ENCODE measurements at regions not wholly inside any gene's neighbourhood (a gene's known extent, or its start where the extent isn't known, plus 50 kb on each side); places are given as distances from the start of the nearest gene placed in this dataset.

- H3K27me3 ChIP-seq (ENCODE audit: insufficient read depth, low read length): no peaks in the 10 kb centered on the region
Measured at GRCh38 chrX:98289726-98290125, 1406.0 kb downstream of the RPA4 start.

GRCh38 chrX:98294310-98294709 lies 1410.6 kb downstream of the RPA4 start:
- no peak overlapping the region for H3K4me3 ChIP-seq (replicated peaks in 1 of 2; ENCODE audit: low read depth in 1 of 2, low read length in 2 of 2)
- no peak for DNase-seq (ENCODE audit: low read depth, low spot score)
- H3K79me2 ChIP-seq (ENCODE audit: insufficient read depth, low read length): no peaks in the 10 kb centered on the region
- no TSS peak for BruUV-seq (replicated peaks)
- no peaks in the 10 kb centered on the region for H3K9me3 ChIP-seq (ENCODE audit: control insufficient read depth in 1 of 2, insufficient read depth in 1 of 2, low read depth in 1 of 2, low read length in 2 of 2)
- no peak overlapping the region for H3K9ac ChIP-seq (ENCODE audit: low read length)
- H3K27ac ChIP-seq (ENCODE audit: low read depth, low read length): no peak overlapping the region
- no peaks in the 10 kb centered on the region for H3K9me2 ChIP-seq (ENCODE audit: insufficient read depth)
- CTCF ChIA-PET: no interaction called here
- intact Hi-C loops (cut with micrococcal nuclease): no loop called here
- no peaks in the 10 kb centered on the region for H3K4me1 ChIP-seq (ENCODE audit: control insufficient read depth in 1 of 2, insufficient read depth in 2 of 2, low read length in 2 of 2)
- H2AFZ ChIP-seq (ENCODE audit: low read depth, low read length, poor library complexity, severe bottlenecking): no peak overlapping the region
- POLR2A ChIA-PET: no interaction called here
- no peaks in the 10 kb centered on the region for H4K20me1 ChIP-seq (ENCODE audit: insufficient read depth)
- no peak overlapping the region for H3K4me2 ChIP-seq (ENCODE audit: low read length)
- no peak for ATAC-seq
- no peaks in the 10 kb centered on the region for H3K27me3 ChIP-seq (ENCODE audit: insufficient read depth, low read length)
- no peaks in the 10 kb centered on the region for H3K36me3 ChIP-seq (ENCODE audit: control insufficient read depth in 1 of 2, insufficient read depth in 2 of 2, low read length in 2 of 2)
- RAD21 ChIA-PET (ENCODE audit: low non-redundant PET in 1 of 2, low total read pairs in 2 of 2, uncharacterized antibody in 2 of 2, unreplicated experiment in 2 of 2): no interaction called here
- TF ChIP-seq CBX3 (IDR thresholded peaks at IDR 0.05; ENCODE audit: low read depth) (no peak), SP1 (IDR thresholded peaks at IDR 0.05; ENCODE audit: low read depth) (no peak), ELF1 (IDR thresholded peaks at IDR 0.05; ENCODE audit: borderline replicate concordance, low read depth) (no peak), ZNF274 (IDR thresholded peaks at IDR 0.05; ENCODE audit: low read depth, low read length) (no peak), CEBPB (IDR thresholded peaks at IDR 0.05; ENCODE audit: low read depth) (no peak), ZBTB33 (IDR thresholded peaks at IDR 0.05; ENCODE audit: extremely low read depth, insufficient replicate concordance, low read length) (no peak), EGR1 (IDR thresholded peaks at IDR 0.05; ENCODE audit: low read depth) (no peak), FOSL1 (IDR thresholded peaks at IDR 0.05; ENCODE audit: low read depth) (no peak), YY1 (IDR thresholded peaks at IDR 0.05; ENCODE audit: extremely low read depth, insufficient replicate concordance, low read depth, low read length) (no peak), REST (IDR thresholded peaks at IDR 0.05; ENCODE audit: low read depth) (no peak), POLR2A (IDR thresholded peaks at IDR 0.05; ENCODE audit: borderline replicate concordance, extremely low read depth, insufficient read depth, insufficient read length) (no peak), MAX (IDR thresholded peaks at IDR 0.05) (no peak)

More at GRCh38 chrX:98289726-98290125, 1406.0 kb downstream of the RPA4 start:
- H2AFZ ChIP-seq (ENCODE audit: low read depth, low read length, poor library complexity, severe bottlenecking): no peak overlapping the region
- BruUV-seq (replicated peaks): no TSS peak
- no peak overlapping the region for H3K9ac ChIP-seq (ENCODE audit: low read length)
- ATAC-seq: no peak
- no peak for DNase-seq (ENCODE audit: low read depth, low spot score)
- ChIA-PET CTCF (no interaction called here), POLR2A (no interaction called here), RAD21 (ENCODE audit: low non-redundant PET in 1 of 2, low total read pairs in 2 of 2, uncharacterized antibody in 2 of 2, unreplicated experiment in 2 of 2) (no interaction called here)
- no peak overlapping the region for H3K27ac ChIP-seq (ENCODE audit: low read depth, low read length)
- no peak for TF ChIP-seq CEBPB (IDR thresholded peaks at IDR 0.05; ENCODE audit: low read depth)
- TF ChIP-seq ELF1 (IDR thresholded peaks at IDR 0.05; ENCODE audit: borderline replicate concordance, low read depth): no peak
- TF ChIP-seq POLR2AphosphoS5 (IDR thresholded peaks at IDR 0.05; ENCODE audit: low read depth, low read length): no peak
- no peak for TF ChIP-seq ATF3 (IDR thresholded peaks at IDR 0.05)
- TF ChIP-seq EGR1 (IDR thresholded peaks at IDR 0.05; ENCODE audit: low read depth): no peak
- no peak for TF ChIP-seq POLR2A (IDR thresholded peaks at IDR 0.05; ENCODE audit: borderline replicate concordance, extremely low read depth, insufficient read depth, insufficient read length)
- TF ChIP-seq FOSL1 (IDR thresholded peaks at IDR 0.05; ENCODE audit: low read depth): no peak
- H3K79me2 ChIP-seq (ENCODE audit: insufficient read depth, low read length): no peaks in the 10 kb centered on the region
- H3K4me2 ChIP-seq (ENCODE audit: low read length): no peak overlapping the region
- no peaks in the 10 kb centered on the region for H3K4me1 ChIP-seq (ENCODE audit: control insufficient read depth in 1 of 2, insufficient read depth in 2 of 2, low read length in 2 of 2)
- no peaks in the 10 kb centered on the region for H4K20me1 ChIP-seq (ENCODE audit: insufficient read depth)
- H3K36me3 ChIP-seq (ENCODE audit: control insufficient read depth in 1 of 2, insufficient read depth in 2 of 2, low read length in 2 of 2): no peaks in the 10 kb centered on the region
- H3K9me3 ChIP-seq (ENCODE audit: control insufficient read depth in 1 of 2, insufficient read depth in 1 of 2, low read depth in 1 of 2, low read length in 2 of 2): no peaks in the 10 kb centered on the region
- H3K4me3 ChIP-seq (replicated peaks in 1 of 2; ENCODE audit: low read depth in 1 of 2, low read length in 2 of 2): no peak overlapping the region
- intact Hi-C loops (cut with micrococcal nuclease): no loop called here
- no peaks in the 10 kb centered on the region for H3K9me2 ChIP-seq (ENCODE audit: insufficient read depth)

All from HCT116 (cell line).